HepG2 (cell line): ENCODE measurements at regions not wholly inside any gene's neighbourhood (a gene's known extent, or its start where the extent isn't known, plus 50 kb on each side); places are given as distances from the start of the nearest gene placed in this dataset.

Source experiments
- ATAC-seq: fragments of 200-7000 bp; cut with Tn5 transposase; 3 replicates; pipeline ENCODE4 v1.9.1; 2020; ENCODE audit warnings: mild to moderate bottlenecking, moderate library complexity
- BruUV-seq: library from RNA; stranded (reverse); fragments of 400-500 nt; replicated peaks from 2 replicates; lab custom pipeline; 2021; lab: Mats Ljungman, UMichigan
- CTCF ChIA-PET: fragments of 300-600 bp; formaldehyde crosslinking; extraction: SDS; loops from one replicate; lab custom pipeline; 2021; ENCODE audit warnings: low total read pairs, inconsistent platforms, low intra/inter-chr PET ratio; lab: Yijun Ruan, JAX
- POLR2A ChIA-PET: fragments of 350-600 bp; sonication (Branson Sonifier 250); formaldehyde crosslinking; loops from one replicate; lab custom pipeline; 2020; ENCODE audit warnings: antibody characterized with exemption, inconsistent platforms; lab: Yijun Ruan, JAX
- DNase-seq: peaks from one replicate; pipeline ENCODE4 v3.0.0-alpha.2; 2015; ENCODE audit warnings: low spot score
- FAIRE-seq: peaks from 3 replicates; lab custom pipeline; 2011; peaks lifted over from hg19 to GRCh38; lab: Jason Lieb, UNC
- H2AFZ ChIP-seq: one replicate; pipeline ENCODE4 v1.6.1; 2011; ENCODE audit warnings: low read length, inconsistent platforms
- H3K27ac ChIP-seq: fragments of 300-600 bp; 3 replicates; pipeline ENCODE4 v1.8.0; 2011; ENCODE audit warnings: mixed run types, mild to moderate bottlenecking, mixed read lengths, low read length, inconsistent platforms; ENCODE audit not compliant: insufficient read depth; ENCODE audit errors: extremely low read length
- H3K27me3 ChIP-seq, 2 experiments: fragments of 200-600 bp in 1 of 2; 2 replicates in 1 of 2; 3 replicates in 1 of 2; pipeline versions ENCODE4 v1.6.0 to v1.8.0; 2011; ENCODE audit warnings: low read length in 2 of 2, mild to moderate bottlenecking in 2 of 2, moderate library complexity in 2 of 2, inconsistent platforms in 1 of 2; ENCODE audit not compliant: insufficient read depth in 2 of 2, control insufficient read depth in 1 of 2
- H3K36me3 ChIP-seq, 2 experiments: fragments of 200-600 bp in 1 of 2; replicated peaks in 1 of 2; 2 replicates in 1 of 2; 3 replicates in 1 of 2; pipeline versions ENCODE4 v1.5.1 to v1.8.0; 2011; ENCODE audit warnings: low read length in 2 of 2, inconsistent platforms in 1 of 2; ENCODE audit not compliant: insufficient read depth in 2 of 2, control insufficient read depth in 1 of 2
- H3K4me1 ChIP-seq: 2 replicates; pipeline ENCODE4 v1.5.1; 2012; ENCODE audit warnings: low read length, inconsistent platforms; ENCODE audit not compliant: insufficient read depth
- H3K4me2 ChIP-seq: 2 replicates; pipeline ENCODE4 v1.6.0; 2011; ENCODE audit warnings: low read depth, low read length, inconsistent platforms
- H3K4me3 ChIP-seq, 3 experiments: fragments of 200-600 bp in 1 of 3; sonication (generic), shearing (Covaris generic) in 1 of 3; replicated peaks in 1 of 3; 2 replicates each; pipeline ENCODE4 v1.5.1; 2011 to 2016; ENCODE audit warnings: low read length in 3 of 3, inconsistent platforms in 2 of 3, low read depth in 2 of 3, mild to moderate bottlenecking in 2 of 3, control low read depth in 1 of 3, mixed read lengths in 1 of 3; ENCODE audit not compliant: insufficient read depth in 1 of 3
- H3K79me2 ChIP-seq: one replicate; pipeline ENCODE4 v1.6.1; 2011; ENCODE audit warnings: low read length, inconsistent platforms; ENCODE audit not compliant: insufficient read depth
- H3K9ac ChIP-seq: 2 replicates; pipeline ENCODE4 v1.6.0; 2011; ENCODE audit warnings: mild to moderate bottlenecking, low read depth, low read length, inconsistent platforms; ENCODE audit not compliant: insufficient read depth
- H3K9me3 ChIP-seq: 2 replicates; pipeline ENCODE4 v1.5.1; 2012; ENCODE audit warnings: mild to moderate bottlenecking, low read length
- H4K20me1 ChIP-seq: 2 replicates; pipeline ENCODE4 v1.6.0; 2011; ENCODE audit warnings: inconsistent platforms, mild to moderate bottlenecking, low read length, moderate library complexity; ENCODE audit not compliant: insufficient read depth
- FOXA3 ChIP-seq: IDR thresholded peaks from 2 replicates; pipeline ENCODE4 v1.6.1; 2016; ENCODE audit warnings: missing genetic modification reagents, missing compliant biosample characterization
- ISL2 ChIP-seq: sonication (generic); formaldehyde crosslinking; IDR thresholded peaks from 2 replicates; pipeline ENCODE4 v1.5.0; 2020; ENCODE audit warnings: missing genetic modification reagents
- MXI1 ChIP-seq: IDR thresholded peaks from 3 replicates; pipeline ENCODE4 v1.6.1; 2012; ENCODE audit warnings: low read depth, low read length, inconsistent platforms, borderline replicate concordance
- PCBP2 ChIP-seq: fragments of 200-400 bp; formaldehyde crosslinking; optimal IDR thresholded peaks from 2 replicates; pipeline ENCODE3; 2018; ENCODE audit warnings: low read length, low read depth; ENCODE audit not compliant: poor library complexity, severe bottlenecking
- PRDM15 ChIP-seq: sonication (generic); formaldehyde crosslinking; IDR thresholded peaks from 2 replicates; pipeline ENCODE4 v1.4.0; 2020; ENCODE audit warnings: missing genetic modification reagents
- SP4 ChIP-seq: sonication (generic); formaldehyde crosslinking; IDR thresholded peaks from 2 replicates; pipeline ENCODE4 v1.8.1; 2023; ENCODE audit warnings: mild to moderate bottlenecking, missing genetic modification reagents
- ZNF432 ChIP-seq: sonication (generic); formaldehyde crosslinking; IDR thresholded peaks from 2 replicates; pipeline ENCODE4 v1.5.0; 2020; ENCODE audit warnings: missing genetic modification reagents, mild to moderate bottlenecking, borderline replicate concordance
- ZNF543 ChIP-seq: sonication (generic); formaldehyde crosslinking; IDR thresholded peaks from 2 replicates; pipeline ENCODE4 v1.4.0; 2020; ENCODE audit warnings: mild to moderate bottlenecking, missing genetic modification reagents
- ZNF557 ChIP-seq: sonication (generic); formaldehyde crosslinking; IDR thresholded peaks from 2 replicates; pipeline ENCODE4 v1.4.0; 2020; ENCODE audit warnings: missing genetic modification reagents
- ZNF614 ChIP-seq: IDR thresholded peaks from 2 replicates; pipeline ENCODE4 v1.6.1; 2018; ENCODE audit warnings: missing biosample characterization, missing genetic modification reagents, inconsistent platforms, borderline replicate concordance
- ZNF616 ChIP-seq: sonication (generic); formaldehyde crosslinking; IDR thresholded peaks from 2 replicates; pipeline ENCODE4 v1.5.0; 2020; ENCODE audit warnings: low read depth, mild to moderate bottlenecking, missing genetic modification reagents
- ZNF737 ChIP-seq: sonication (generic); formaldehyde crosslinking; IDR thresholded peaks from 2 replicates; pipeline ENCODE4 v1.5.0; 2020; ENCODE audit warnings: missing genetic modification reagents, mild to moderate bottlenecking, borderline replicate concordance
- ZXDC ChIP-seq: sonication (generic); formaldehyde crosslinking; IDR thresholded peaks from 2 replicates; pipeline ENCODE4 v1.5.0; 2020; ENCODE audit warnings: mild to moderate bottlenecking, missing genetic modification reagents
- WGBS: methylation state at CpG from one replicate; pipeline ENCODE4 v1.1.6; 2017; ENCODE audit warnings: low lambda C conversion rate; 5-methylcytosine and 5-hydroxymethylcytosine counted together
- in situ Hi-C: cut with HindIII; loops from 2 replicates; pipeline ENCODE4 v1.10.0; 2017; ENCODE audit warnings: low pct_unique_long_range_greater_than_20kb; ENCODE audit not compliant: extremely low pct_ligation_motif_present
- intact Hi-C: fragments of 100-400 bp; cut with micrococcal nuclease; formaldehyde crosslinking; loops from one replicate; pipeline ENCODE4 v1.10.0; 2022; ENCODE audit not compliant: unreplicated experiment
- TF ChIP-seq, protein P1 (sequence below): sonication (generic); formaldehyde crosslinking; IDR thresholded peaks from 2 replicates; pipeline ENCODE4 v1.5.0; 2020; ENCODE audit warnings: mild to moderate bottlenecking, missing genetic modification reagents
- TF ChIP-seq, protein P2 (sequence below): IDR thresholded peaks from 2 replicates; pipeline ENCODE4 v1.6.1; 2016; ENCODE audit warnings: control low read depth

DNA sequence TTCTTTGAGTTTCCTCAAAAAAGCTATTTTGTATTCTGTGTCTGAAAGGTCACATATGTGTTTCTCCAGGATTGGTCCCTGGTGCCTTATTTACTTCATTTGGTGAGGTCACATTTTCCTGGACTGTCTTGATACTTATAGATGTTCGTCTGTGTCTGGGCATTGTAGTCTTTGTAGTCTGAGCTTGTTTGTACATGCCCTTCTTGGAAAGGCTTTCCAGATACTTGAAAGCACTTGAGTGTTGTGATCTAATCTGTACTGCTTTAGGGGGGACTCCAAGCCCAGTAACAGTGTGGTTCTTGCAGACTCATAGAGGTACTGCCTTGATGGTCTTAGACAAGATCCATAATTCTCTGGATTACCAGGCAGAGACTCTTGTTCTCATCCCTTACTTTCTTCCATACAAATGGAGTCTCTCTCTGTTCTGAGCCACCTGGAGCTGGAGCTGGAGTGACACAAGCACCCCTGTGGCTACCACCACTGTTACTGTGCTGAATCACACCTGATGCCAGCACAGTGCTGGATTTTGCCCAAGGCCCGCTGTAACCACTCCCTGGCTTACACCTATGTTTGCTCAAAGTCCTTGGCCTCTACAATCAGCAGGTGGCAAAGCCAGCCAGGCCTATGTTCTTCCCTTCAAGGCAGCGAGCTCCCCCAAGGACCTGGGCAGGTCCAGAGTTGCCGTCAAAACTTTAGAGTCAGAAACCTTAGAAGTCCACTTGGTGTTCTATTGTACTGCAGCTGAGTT lies 72.3 kb upstream of the EFHC2 start:
- no peaks in the 10 kb centered on the region for H3K79me2 ChIP-seq
- no peak overlapping the region for H3K4me3 ChIP-seq
- DNase-seq (no peak), FAIRE-seq (no peak), ATAC-seq (no peak)
- no peaks in the 10 kb centered on the region for H3K36me3 ChIP-seq
- no peak overlapping the region for H3K4me2 ChIP-seq
- CTCF ChIA-PET: no interaction called here
- WGBS: 0% methylated on average over 1 of the region's 4 CpGs
- no peaks in the 10 kb centered on the region for H3K4me1 ChIP-seq
- H4K20me1 ChIP-seq: no peaks in the 10 kb centered on the region
- no peaks in the 10 kb centered on the region; a peak in 1 of 5 replicates for H3K27me3 ChIP-seq
- H3K27ac ChIP-seq: no peak overlapping the region
- in situ Hi-C loops: no loop called here
- H3K9ac ChIP-seq: no peak overlapping the region
- POLR2A ChIA-PET: no interaction called here
- no TSS peak for BruUV-seq
- intact Hi-C loops: no loop called here
- H2AFZ ChIP-seq: no peak overlapping the region
- TF ChIP-seq, protein P1, sequence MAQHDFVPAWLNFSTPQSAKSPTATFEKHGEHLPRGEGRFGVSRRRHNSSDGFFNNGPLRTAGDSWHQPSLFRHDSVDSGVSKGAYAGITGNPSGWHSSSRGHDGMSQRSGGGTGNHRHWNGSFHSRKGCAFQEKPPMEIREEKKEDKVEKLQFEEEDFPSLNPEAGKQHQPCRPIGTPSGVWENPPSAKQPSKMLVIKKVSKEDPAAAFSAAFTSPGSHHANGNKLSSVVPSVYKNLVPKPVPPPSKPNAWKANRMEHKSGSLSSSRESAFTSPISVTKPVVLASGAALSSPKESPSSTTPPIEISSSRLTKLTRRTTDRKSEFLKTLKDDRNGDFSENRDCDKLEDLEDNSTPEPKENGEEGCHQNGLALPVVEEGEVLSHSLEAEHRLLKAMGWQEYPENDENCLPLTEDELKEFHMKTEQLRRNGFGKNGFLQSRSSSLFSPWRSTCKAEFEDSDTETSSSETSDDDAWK: no peak
- no peak for TF ChIP-seq MXI1
- no peak for TF ChIP-seq ZNF616 (CRISPR knock-in tag)
- TF ChIP-seq ZNF432 (CRISPR knock-in tag): no peak
- TF ChIP-seq ZXDC (CRISPR knock-in tag): no peak
- no peak for TF ChIP-seq ZNF543
- no peak for TF ChIP-seq ZNF737 (CRISPR knock-in tag)
- no peak for TF ChIP-seq PCBP2
- no peak for TF ChIP-seq ZNF614 (CRISPR knock-in tag)
- TF ChIP-seq, protein P2, sequence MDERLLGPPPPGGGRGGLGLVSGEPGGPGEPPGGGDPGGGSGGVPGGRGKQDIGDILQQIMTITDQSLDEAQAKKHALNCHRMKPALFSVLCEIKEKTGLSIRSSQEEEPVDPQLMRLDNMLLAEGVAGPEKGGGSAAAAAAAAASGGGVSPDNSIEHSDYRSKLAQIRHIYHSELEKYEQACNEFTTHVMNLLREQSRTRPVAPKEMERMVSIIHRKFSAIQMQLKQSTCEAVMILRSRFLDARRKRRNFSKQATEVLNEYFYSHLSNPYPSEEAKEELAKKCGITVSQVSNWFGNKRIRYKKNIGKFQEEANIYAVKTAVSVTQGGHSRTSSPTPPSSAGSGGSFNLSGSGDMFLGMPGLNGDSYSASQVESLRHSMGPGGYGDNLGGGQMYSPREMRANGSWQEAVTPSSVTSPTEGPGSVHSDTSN: no peak
- no peak for TF ChIP-seq ISL2 (CRISPR knock-in tag)
- TF ChIP-seq FOXA3 (CRISPR knock-in tag): no peak
- TF ChIP-seq PRDM15 (CRISPR knock-in tag): no peak
- TF ChIP-seq SP4 (CRISPR knock-in tag): no peak
- TF ChIP-seq ZNF557 (CRISPR knock-in tag): no peak
- H3K9me3 ChIP-seq: no peaks in the 10 kb centered on the region
